OCI-LY1 (cell line): ENCODE measurements at regions not wholly inside any gene's neighbourhood (a gene's known extent, or its start where the extent isn't known, plus 50 kb on each side); places are given as distances from the start of the nearest gene placed in this dataset.

Experiments
- H2AFZ ChIP-seq: fragments of 200-600 bp; sonication (generic), shearing (Covaris generic); 2 replicates; pipeline ENCODE4 v1.6.0; 2014; ENCODE audit warnings: antibody characterized with exemption, mild to moderate bottlenecking, low read length
- H3F3A ChIP-seq: fragments of 200-600 bp; sonication (generic), shearing (Covaris generic); 2 replicates; pipeline ENCODE4 v1.6.0; 2014; ENCODE audit warnings: mild to moderate bottlenecking, antibody characterized with exemption, low read length, moderate library complexity; ENCODE audit not compliant: insufficient read depth
- H3K27ac ChIP-seq: fragments of 200-600 bp; sonication (generic); 2 replicates; pipeline ENCODE4 v1.5.1; 2014; ENCODE audit warnings: low read length, mixed run types, mild to moderate bottlenecking, low read depth; ENCODE audit not compliant: poor library complexity, severe bottlenecking
- H3K27me3 ChIP-seq: fragments of 200-600 bp; sonication (generic); 2 replicates; pipeline ENCODE4 v1.6.0; 2014; ENCODE audit warnings: antibody characterized with exemption, mild to moderate bottlenecking, low read length, moderate library complexity; ENCODE audit not compliant: insufficient read depth
- H3K36me3 ChIP-seq: fragments of 200-600 bp; sonication (generic); 2 replicates; pipeline ENCODE4 v1.6.1; 2014; ENCODE audit warnings: mild to moderate bottlenecking, antibody characterized with exemption, low read length, moderate library complexity, mixed read lengths; ENCODE audit not compliant: insufficient read depth
- H3K4me1 ChIP-seq: fragments of 200-600 bp; sonication (generic); 2 replicates; pipeline ENCODE4 v1.5.1; 2014; ENCODE audit warnings: mild to moderate bottlenecking, low read length, moderate library complexity; ENCODE audit not compliant: insufficient read depth, severe bottlenecking
- H3K4me2 ChIP-seq: fragments of 200-600 bp; sonication (generic), shearing (Covaris generic); 2 replicates; pipeline ENCODE4 v1.6.1; 2014; ENCODE audit warnings: low read length
- H3K4me3 ChIP-seq: fragments of 200-600 bp; sonication (generic); 2 replicates; pipeline ENCODE4 v1.5.1; 2014; ENCODE audit warnings: low read length, low read depth, mild to moderate bottlenecking, mixed read lengths; ENCODE audit not compliant: poor library complexity, severe bottlenecking
- H3K79me2 ChIP-seq: fragments of 200-600 bp; shearing (Covaris generic); 2 replicates; pipeline ENCODE4 v1.6.1; 2016; ENCODE audit warnings: mixed run types, low read length, mixed read lengths; ENCODE audit not compliant: insufficient read depth
- H3K9ac ChIP-seq: fragments of 200-600 bp; sonication (generic), shearing (Covaris generic); 2 replicates; pipeline ENCODE4 v1.6.1; 2014; ENCODE audit warnings: mild to moderate bottlenecking, low read length, mixed read lengths
- H3K9me2 ChIP-seq: fragments of 200-600 bp; sonication (generic), shearing (Covaris generic); 2 replicates; pipeline ENCODE4 v1.6.1; 2014; ENCODE audit warnings: low read depth, mild to moderate bottlenecking, low read length, mixed read lengths
- H3K9me3 ChIP-seq: fragments of 200-600 bp; shearing (Covaris generic); 2 replicates; pipeline ENCODE4 v1.6.1; 2014; ENCODE audit warnings: low read length, mixed read lengths
- H4K20me1 ChIP-seq: fragments of 200-600 bp; sonication (generic), shearing (Covaris generic); 2 replicates; pipeline ENCODE4 v1.6.0; 2016; ENCODE audit warnings: mild to moderate bottlenecking, low read length; ENCODE audit not compliant: insufficient read depth
- CTCF ChIP-seq: fragments of 200-600 bp; sonication (generic), shearing (Covaris generic); IDR thresholded peaks from 2 replicates; pipeline ENCODE4 v1.5.1; 2017; ENCODE audit warnings: mild to moderate bottlenecking, antibody characterized with exemption, low read length, moderate library complexity, mixed read lengths
- EZH2 ChIP-seq: fragments of 200-600 bp; sonication (generic), shearing (Covaris generic); IDR thresholded peaks from 2 replicates; pipeline ENCODE4 v1.8.0; 2017; ENCODE audit warnings: borderline replicate concordance, mixed run types, mild to moderate bottlenecking, antibody characterized with exemption, low read length, moderate library complexity, mixed read lengths

GRCh38 chr21:35457097-35457804, 408.1 kb upstream of the RUNX1 start:
- no peak overlapping the region for H3K27ac ChIP-seq
- no peaks in the 10 kb centered on the region for H3K4me1 ChIP-seq
- H4K20me1 ChIP-seq = no peaks in the 10 kb centered on the region
- H3K9ac ChIP-seq = no peak overlapping the region
- no peaks in the 10 kb centered on the region for H3K9me2 ChIP-seq
- no peaks in the 10 kb centered on the region for H3K79me2 ChIP-seq
- 0 out of 2 replicates have a peak, but pooled peaks cover 4% of the 10 kb centered on the region for H3K27me3 ChIP-seq
- TF ChIP-seq CTCF (no peak), EZH2 (no peak)
- H2AFZ ChIP-seq = no peak overlapping the region
- no peaks in the 10 kb centered on the region for H3K9me3 ChIP-seq
- H3K36me3 ChIP-seq = no peaks in the 10 kb centered on the region
- H3K4me3 ChIP-seq = no peak overlapping the region
- H3K4me2 ChIP-seq = no peak overlapping the region
- H3F3A ChIP-seq = no peaks in the 10 kb centered on the region

- no peak overlapping the region for H2AFZ ChIP-seq
- H3K4me3 ChIP-seq = no peak overlapping the region
- no peaks in the 10 kb centered on the region for H3K9me2 ChIP-seq
- H3K27ac ChIP-seq = no peak overlapping the region
- 0 out of 2 replicates have a peak, but pooled peaks cover 3% of the 10 kb centered on the region for H3K9me3 ChIP-seq
- peaks cover 4% of the 10 kb centered on the region for H3K27me3 ChIP-seq
- H3K4me2 ChIP-seq = no peak overlapping the region
- no peak overlapping the region for H3K9ac ChIP-seq
- H3K36me3 ChIP-seq = no peaks in the 10 kb centered on the region; the same call in 1 of the 2 replicates
- no peaks in the 10 kb centered on the region for H3K79me2 ChIP-seq
- no peaks in the 10 kb centered on the region for H3K4me1 ChIP-seq
- no peaks in the 10 kb centered on the region for H3F3A ChIP-seq
- no peaks in the 10 kb centered on the region for H4K20me1 ChIP-seq
- TF ChIP-seq EZH2 (no peak), CTCF (no peak)
Measured at GRCh38 chr21:35451276-35451675, 402.2 kb upstream of the RUNX1 start.

- H3K9ac ChIP-seq = no peak overlapping the region
- no peak overlapping the region for H2AFZ ChIP-seq
- H3K4me3 ChIP-seq = no peak overlapping the region
- no peak for TF ChIP-seq CTCF
- no peak for TF ChIP-seq EZH2
- 0 out of 2 replicates have a peak, but pooled peaks cover 3% of the 10 kb centered on the region for H3K9me3 ChIP-seq
- H3K27ac ChIP-seq = no peak overlapping the region
- H3K9me2 ChIP-seq = no peaks in the 10 kb centered on the region
- no peaks in the 10 kb centered on the region for H3K4me1 ChIP-seq
- no peak overlapping the region for H3K4me2 ChIP-seq
- H4K20me1 ChIP-seq = no peaks in the 10 kb centered on the region
- peaks cover 4% of the 10 kb centered on the region for H3K27me3 ChIP-seq
- H3K79me2 ChIP-seq = no peaks in the 10 kb centered on the region
- H3F3A ChIP-seq = no peaks in the 10 kb centered on the region
- H3K36me3 ChIP-seq = no peaks in the 10 kb centered on the region; the same call in 1 of the 2 replicates
Measured at GRCh38 chr21:35450830-35451229, 401.7 kb upstream of the RUNX1 start.
